PFSK-1 (cell line): ENCODE measurements at regions not wholly inside any gene's neighbourhood (a gene's known extent, or its start where the extent isn't known, plus 50 kb on each side); places are given as distances from the start of the nearest gene placed in this dataset.

Source experiments
- FOXP2 ChIP-seq: optimal IDR thresholded peaks from 2 replicates; pipeline ENCODE3; 2011; ENCODE audit warnings: borderline replicate concordance, control low read depth, inconsistent platforms; ENCODE audit not compliant: insufficient read depth; ENCODE audit errors: extremely low read length, extremely low read depth
- POLR2AphosphoS5 ChIP-seq: IDR thresholded peaks from 2 replicates; pipeline ENCODE4 v1.6.1; 2012; ENCODE audit warnings: low read depth, mild to moderate bottlenecking, control low read depth, low read length, moderate library complexity
- SIN3A ChIP-seq: IDR thresholded peaks from 2 replicates; pipeline ENCODE4 v1.6.1; 2012; ENCODE audit warnings: mild to moderate bottlenecking, low read length, moderate library complexity, borderline replicate concordance; ENCODE audit not compliant: insufficient read depth
- TAF1 ChIP-seq: IDR thresholded peaks from 2 replicates; pipeline ENCODE4 v1.6.1; 2012; ENCODE audit warnings: low read length, control low read depth, borderline replicate concordance; ENCODE audit not compliant: insufficient read depth
- TF ChIP-seq, protein P1 (sequence below), 2 experiments: IDR thresholded peaks; 2 replicates each; pipeline versions ENCODE4 v1.6.1 to v1.8.0; 2011 to 2012; ENCODE audit warnings: low read depth in 2 of 2, low read length in 2 of 2, control low read depth in 1 of 2, inconsistent platforms in 1 of 2, mild to moderate bottlenecking in 1 of 2, moderate library complexity in 1 of 2; ENCODE audit not compliant: insufficient read depth in 1 of 2

DNA sequence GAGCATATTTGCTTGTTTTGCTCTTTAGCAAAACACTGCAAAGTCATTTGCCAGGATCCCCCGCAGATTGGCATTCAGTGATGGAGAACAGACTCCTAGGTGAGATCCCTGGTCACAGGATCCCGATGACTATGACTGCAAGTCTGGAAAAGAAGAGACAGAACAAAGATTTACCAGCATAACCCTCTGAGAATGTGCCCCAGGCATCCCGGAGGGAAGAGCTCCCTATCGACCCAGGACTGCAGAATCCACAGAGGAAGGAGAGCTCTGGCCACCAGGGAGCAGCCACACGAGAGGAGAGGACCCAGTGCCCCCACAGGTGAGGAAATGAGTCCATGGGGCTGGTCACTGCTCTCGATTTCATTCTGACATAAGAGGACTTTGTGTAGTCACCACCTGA, 105.2 kb downstream of the ZNF280B start:
- TF ChIP-seq FOXP2, result no peak
- TF ChIP-seq, protein P1, sequence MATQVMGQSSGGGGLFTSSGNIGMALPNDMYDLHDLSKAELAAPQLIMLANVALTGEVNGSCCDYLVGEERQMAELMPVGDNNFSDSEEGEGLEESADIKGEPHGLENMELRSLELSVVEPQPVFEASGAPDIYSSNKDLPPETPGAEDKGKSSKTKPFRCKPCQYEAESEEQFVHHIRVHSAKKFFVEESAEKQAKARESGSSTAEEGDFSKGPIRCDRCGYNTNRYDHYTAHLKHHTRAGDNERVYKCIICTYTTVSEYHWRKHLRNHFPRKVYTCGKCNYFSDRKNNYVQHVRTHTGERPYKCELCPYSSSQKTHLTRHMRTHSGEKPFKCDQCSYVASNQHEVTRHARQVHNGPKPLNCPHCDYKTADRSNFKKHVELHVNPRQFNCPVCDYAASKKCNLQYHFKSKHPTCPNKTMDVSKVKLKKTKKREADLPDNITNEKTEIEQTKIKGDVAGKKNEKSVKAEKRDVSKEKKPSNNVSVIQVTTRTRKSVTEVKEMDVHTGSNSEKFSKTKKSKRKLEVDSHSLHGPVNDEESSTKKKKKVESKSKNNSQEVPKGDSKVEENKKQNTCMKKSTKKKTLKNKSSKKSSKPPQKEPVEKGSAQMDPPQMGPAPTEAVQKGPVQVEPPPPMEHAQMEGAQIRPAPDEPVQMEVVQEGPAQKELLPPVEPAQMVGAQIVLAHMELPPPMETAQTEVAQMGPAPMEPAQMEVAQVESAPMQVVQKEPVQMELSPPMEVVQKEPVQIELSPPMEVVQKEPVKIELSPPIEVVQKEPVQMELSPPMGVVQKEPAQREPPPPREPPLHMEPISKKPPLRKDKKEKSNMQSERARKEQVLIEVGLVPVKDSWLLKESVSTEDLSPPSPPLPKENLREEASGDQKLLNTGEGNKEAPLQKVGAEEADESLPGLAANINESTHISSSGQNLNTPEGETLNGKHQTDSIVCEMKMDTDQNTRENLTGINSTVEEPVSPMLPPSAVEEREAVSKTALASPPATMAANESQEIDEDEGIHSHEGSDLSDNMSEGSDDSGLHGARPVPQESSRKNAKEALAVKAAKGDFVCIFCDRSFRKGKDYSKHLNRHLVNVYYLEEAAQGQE (IDR thresholded peaks at IDR 0.05; ENCODE audit: insufficient read depth in 1 of 2, low read depth in 2 of 2, low read length in 2 of 2), result no peak
- TF ChIP-seq TAF1, result no peak
- no peak for TF ChIP-seq POLR2AphosphoS5

DNA sequence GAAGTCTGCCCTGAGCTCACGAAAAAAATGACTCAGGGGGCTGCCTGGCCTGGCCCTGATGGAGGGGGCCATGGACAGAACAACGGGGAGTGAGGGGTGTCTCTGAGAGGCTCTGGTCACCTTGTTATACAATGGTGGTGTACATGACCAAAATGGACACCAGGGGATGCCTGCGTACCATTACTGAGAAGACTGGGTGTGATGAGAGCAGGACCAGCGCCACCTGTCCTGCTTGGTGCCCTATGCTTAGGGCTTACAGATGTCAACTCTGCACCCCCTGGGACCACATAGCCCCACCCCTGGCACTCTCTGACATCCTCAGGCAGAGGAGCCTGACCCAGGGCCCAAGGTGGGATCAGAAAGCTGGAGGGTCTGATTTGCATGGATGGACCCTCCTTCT, 104.8 kb downstream of the ZNF280B start:
- TF ChIP-seq TAF1 (no peak), POLR2AphosphoS5 (no peak), FOXP2 (no peak), SIN3A (no peak)
- TF ChIP-seq, protein P1 (IDR thresholded peaks at IDR 0.05; ENCODE audit: insufficient read depth in 1 of 2, low read depth in 2 of 2, low read length in 2 of 2), result no peak

DNA sequence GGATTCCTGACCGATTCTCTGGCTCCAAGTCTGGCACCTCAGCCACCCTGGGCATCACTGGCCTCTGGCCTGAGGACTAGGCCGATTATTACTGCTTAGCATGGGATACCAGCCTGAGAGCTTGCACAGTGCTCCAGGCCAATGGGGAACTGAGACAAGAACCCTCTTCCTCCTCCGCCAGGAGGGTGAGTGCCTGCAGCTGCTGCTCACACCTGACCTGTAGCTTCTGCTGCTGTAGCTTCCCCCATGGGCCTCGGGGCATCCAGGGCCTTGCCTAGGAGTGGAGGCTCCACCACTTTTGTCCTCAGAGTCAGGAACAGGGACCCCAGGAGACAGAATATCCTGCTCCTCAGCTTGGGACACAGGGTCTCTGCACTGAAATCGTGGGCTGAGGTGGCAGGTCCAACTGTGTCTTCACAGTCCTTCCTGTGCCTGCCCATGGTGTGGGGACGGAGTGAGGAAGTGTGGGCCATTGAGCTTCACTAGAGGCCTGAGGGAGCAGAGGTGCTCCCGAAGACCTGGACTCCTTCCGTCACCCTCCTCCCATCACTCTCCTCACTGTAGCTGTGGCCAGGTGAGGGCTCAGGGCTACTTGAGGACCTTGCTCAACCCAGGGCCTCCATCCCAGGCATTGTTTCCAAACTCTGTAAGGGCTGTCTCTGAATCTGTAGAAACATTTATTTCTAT, 103.8 kb downstream of the ZNF280B start:
- TF ChIP-seq SIN3A (no peak), POLR2AphosphoS5 (no peak), TAF1 (no peak), FOXP2 (no peak)
- TF ChIP-seq, protein P1 (IDR thresholded peaks at IDR 0.05; ENCODE audit: insufficient read depth in 1 of 2, low read depth in 2 of 2, low read length in 2 of 2), result no peak

DNA sequence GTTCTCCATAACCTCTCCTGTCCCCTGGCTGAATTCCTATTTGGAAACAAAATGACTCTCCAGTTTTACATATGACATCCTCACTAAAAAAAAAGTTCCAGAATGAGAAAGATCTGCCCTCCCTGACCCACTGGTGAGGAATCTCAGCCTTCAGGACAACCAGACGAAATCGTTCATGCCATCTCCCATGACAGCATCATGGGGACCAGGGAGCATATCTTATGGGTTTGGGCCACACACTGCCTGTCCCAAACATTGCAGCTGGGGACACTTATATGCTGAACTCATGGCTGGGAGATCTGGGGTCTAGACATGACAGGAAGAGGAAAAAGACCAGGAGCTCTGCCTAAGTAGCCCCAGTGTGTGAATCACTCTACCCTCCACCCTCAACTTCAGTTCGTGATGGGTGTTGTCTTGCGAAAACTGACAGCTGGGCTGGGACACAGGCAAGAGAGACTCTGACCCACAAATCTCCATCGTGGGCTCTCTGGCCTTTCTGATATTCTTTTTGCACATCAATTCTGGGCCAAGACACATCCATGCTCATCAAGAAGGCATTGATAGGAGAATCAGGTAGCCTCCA, 102.0 kb downstream of the ZNF280B start:
- TF ChIP-seq SIN3A (no peak), POLR2AphosphoS5 (no peak)

DNA sequence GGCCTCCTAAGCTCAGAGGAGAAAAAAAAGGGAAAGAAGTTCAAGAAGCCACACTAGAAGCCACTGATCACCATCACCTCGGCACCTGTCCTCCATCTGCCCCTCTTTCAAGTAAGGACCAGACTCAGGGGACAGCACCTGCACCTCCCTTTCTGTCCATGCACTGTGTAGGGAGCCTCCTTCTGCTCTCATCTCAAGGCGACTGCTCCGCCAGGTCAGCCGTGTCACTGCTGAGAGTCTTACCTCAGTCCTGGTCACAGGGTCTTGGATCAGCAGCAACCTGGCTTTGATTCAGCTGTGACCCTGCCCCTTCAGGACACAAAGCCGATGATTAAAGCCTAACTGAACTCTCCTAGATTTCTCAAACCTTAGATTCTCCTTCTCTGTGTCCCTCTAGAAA, 101.5 kb downstream of the ZNF280B start:
- no peak for TF ChIP-seq TAF1
- no peak for TF ChIP-seq FOXP2
- TF ChIP-seq SIN3A, result no peak
- TF ChIP-seq POLR2AphosphoS5, result no peak
- TF ChIP-seq, protein P1 (IDR thresholded peaks at IDR 0.05; ENCODE audit: insufficient read depth in 1 of 2, low read depth in 2 of 2, low read length in 2 of 2), result no peak
